Kidney capillary endothelial cell (primary cell): ENCODE measurements at regions not wholly inside any gene's neighbourhood (a gene's known extent, or its start where the extent isn't known, plus 50 kb on each side); places are given as distances from the start of the nearest gene placed in this dataset.
"Not testable (repeated sequence)": the region's sequence is repeated elsewhere in the genome, so short reads cannot be mapped to it uniquely, and the experiment has no call there.

ENCODE experiments used
- DNase-seq: peaks from one replicate; pipeline ENCODE4 v3.0.0-alpha.2; 2018; ENCODE audit warnings: low spot score

GRCh38 chr3:152667267-152667666 lies 167.7 kb upstream of the P2RY1 start:
- DNase-seq: no peak

GRCh38 chr3:152669560-152669959 lies 165.4 kb upstream of the P2RY1 start:
- no peak for DNase-seq

- no peak for DNase-seq
Measured at GRCh38 chr3:152671446-152672319, 163.2 kb upstream of the P2RY1 start.

- no peak for DNase-seq
Measured at GRCh38 chr3:152672320-152672649, 162.6 kb upstream of the P2RY1 start.

GRCh38 chr3:152676810-152677379 lies 158.0 kb upstream of the P2RY1 start:
- DNase-seq: no peak

- no peak for DNase-seq
Measured at GRCh38 chr3:152677491-152677890, 157.4 kb upstream of the P2RY1 start.

GRCh38 chr3:152682477-152682876 lies 152.5 kb upstream of the P2RY1 start:
- no peak for DNase-seq

- DNase-seq: no peak
Measured at GRCh38 chr3:152683521-152683999, 151.4 kb upstream of the P2RY1 start.

GRCh38 chr3:152684279-152684678 lies 150.7 kb upstream of the P2RY1 start:
- DNase-seq: no peak

- DNase-seq: no peak
Measured at GRCh38 chr3:152688313-152688712, 146.6 kb upstream of the P2RY1 start.

GRCh38 chr3:152692326-152692725 lies 142.6 kb upstream of the P2RY1 start:
- DNase-seq: not testable (repeated sequence)

GRCh38 chr3:152693521-152694250 lies 141.2 kb upstream of the P2RY1 start:
- DNase-seq: not testable (repeated sequence)

GRCh38 chr3:152695840-152696239 lies 139.1 kb upstream of the P2RY1 start:
- no peak for DNase-seq

- DNase-seq: no peak
Measured at GRCh38 chr3:152696962-152697361, 138.0 kb upstream of the P2RY1 start.

GRCh38 chr3:152703245-152703890 lies 131.6 kb upstream of the P2RY1 start:
- DNase-seq: no peak

- DNase-seq: no peak
Measured at GRCh38 chr3:152706991-152707713, 127.8 kb upstream of the P2RY1 start.

GRCh38 chr3:152709659-152710058 lies 125.3 kb upstream of the P2RY1 start:
- DNase-seq: no peak

GRCh38 chr3:152710549-152710948 lies 124.4 kb upstream of the P2RY1 start:
- no peak for DNase-seq

GRCh38 chr3:152713989-152714388 lies 120.9 kb upstream of the P2RY1 start:
- DNase-seq: no peak

GRCh38 chr3:152714507-152714906 lies 120.4 kb upstream of the P2RY1 start:
- no peak for DNase-seq

GRCh38 chr3:152717252-152717651 lies 117.7 kb upstream of the P2RY1 start:
- no peak for DNase-seq

- DNase-seq: no peak
Measured at GRCh38 chr3:152718810-152719209, 116.1 kb upstream of the P2RY1 start.
